GM12878 (cell line): ENCODE measurements at regions not wholly inside any gene's neighbourhood (a gene's known extent, or its start where the extent isn't known, plus 50 kb on each side); places are given as distances from the start of the nearest gene placed in this dataset.
A peak's percentile ranks its signal among the peaks of the same experiment; 100 is the strongest.

ENCODE experiments used
- EED ChIP-seq: sonication (generic); IDR thresholded peaks from 2 replicates; pipeline ENCODE4 v1.6.1; 2016; ENCODE audit warnings: antibody characterized with exemption, low read depth
- POLR2AphosphoS2 ChIP-seq: IDR thresholded peaks from 2 replicates; pipeline ENCODE4 v1.6.1; 2011; ENCODE audit warnings: low read depth, mild to moderate bottlenecking, low read length, improper control_type of control experiment, moderate library complexity
- TF ChIP-seq, protein P1 (sequence below): fragments of 450-650 bp; IDR thresholded peaks from 2 replicates; pipeline ENCODE4 v1.6.1; 2017; ENCODE audit warnings: mild to moderate bottlenecking, moderate library complexity
- TF ChIP-seq, protein P2 (sequence below): fragments of 450-650 bp; IDR thresholded peaks from 2 replicates; pipeline ENCODE4 v1.6.1; 2016; ENCODE audit warnings: mild to moderate bottlenecking

DNA sequence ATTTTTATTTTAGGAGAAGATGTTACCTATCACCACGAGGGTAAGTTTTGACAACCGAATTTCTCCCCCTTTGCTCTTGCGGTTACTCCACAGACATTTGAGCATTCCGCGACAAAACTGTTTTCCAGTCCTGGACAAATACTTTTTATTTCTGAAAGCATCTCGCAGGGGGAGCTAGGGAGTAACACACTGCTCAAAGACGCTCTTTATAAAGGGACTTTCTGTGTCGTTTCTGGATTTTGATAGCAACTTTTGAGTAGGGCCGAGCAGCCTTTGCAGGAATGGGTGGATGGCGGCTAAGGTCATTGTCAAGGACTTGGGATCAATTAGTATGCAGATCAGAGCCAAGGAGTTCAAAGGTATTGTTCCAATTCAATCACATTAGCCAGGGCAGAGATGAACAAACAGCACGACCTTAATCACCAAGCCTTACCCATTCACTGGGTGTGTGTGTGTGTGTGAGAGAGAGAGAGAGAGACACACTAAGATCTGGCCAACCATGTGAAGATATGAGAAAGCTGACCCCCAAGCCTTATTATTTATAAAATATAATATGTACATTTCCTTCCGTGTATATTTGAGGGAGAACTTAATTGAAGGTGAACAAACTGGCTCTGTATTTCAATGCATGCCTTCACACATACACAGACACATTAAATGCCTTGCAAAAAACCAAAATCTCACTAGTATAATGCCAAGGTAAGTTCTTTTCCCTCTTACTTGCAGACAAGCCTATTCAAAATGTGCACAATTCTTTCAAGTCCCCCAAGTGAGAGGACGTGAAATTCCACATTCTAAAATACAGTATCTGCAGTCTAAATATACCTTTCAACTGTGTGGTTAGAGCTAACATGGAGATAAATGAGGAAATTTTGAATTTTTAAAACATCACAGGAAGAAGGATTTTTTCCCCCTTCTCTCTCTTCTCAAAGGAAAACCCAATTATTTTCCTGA is 613.8 kb downstream of the VRK1 start (continued):
- TF ChIP-seq, protein P1, sequence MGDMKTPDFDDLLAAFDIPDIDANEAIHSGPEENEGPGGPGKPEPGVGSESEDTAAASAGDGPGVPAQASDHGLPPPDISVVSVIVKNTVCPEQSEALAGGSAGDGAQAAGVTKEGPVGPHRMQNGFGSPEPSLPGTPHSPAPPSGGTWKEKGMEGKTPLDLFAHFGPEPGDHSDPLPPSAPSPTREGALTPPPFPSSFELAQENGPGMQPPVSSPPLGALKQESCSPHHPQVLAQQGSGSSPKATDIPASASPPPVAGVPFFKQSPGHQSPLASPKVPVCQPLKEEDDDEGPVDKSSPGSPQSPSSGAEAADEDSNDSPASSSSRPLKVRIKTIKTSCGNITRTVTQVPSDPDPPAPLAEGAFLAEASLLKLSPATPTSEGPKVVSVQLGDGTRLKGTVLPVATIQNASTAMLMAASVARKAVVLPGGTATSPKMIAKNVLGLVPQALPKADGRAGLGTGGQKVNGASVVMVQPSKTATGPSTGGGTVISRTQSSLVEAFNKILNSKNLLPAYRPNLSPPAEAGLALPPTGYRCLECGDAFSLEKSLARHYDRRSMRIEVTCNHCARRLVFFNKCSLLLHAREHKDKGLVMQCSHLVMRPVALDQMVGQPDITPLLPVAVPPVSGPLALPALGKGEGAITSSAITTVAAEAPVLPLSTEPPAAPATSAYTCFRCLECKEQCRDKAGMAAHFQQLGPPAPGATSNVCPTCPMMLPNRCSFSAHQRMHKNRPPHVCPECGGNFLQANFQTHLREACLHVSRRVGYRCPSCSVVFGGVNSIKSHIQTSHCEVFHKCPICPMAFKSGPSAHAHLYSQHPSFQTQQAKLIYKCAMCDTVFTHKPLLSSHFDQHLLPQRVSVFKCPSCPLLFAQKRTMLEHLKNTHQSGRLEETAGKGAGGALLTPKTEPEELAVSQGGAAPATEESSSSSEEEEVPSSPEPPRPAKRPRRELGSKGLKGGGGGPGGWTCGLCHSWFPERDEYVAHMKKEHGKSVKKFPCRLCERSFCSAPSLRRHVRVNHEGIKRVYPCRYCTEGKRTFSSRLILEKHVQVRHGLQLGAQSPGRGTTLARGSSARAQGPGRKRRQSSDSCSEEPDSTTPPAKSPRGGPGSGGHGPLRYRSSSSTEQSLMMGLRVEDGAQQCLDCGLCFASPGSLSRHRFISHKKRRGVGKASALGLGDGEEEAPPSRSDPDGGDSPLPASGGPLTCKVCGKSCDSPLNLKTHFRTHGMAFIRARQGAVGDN, result peak; percentile 51; the same call in 1 of the 2 replicates
- TF ChIP-seq, protein P2, sequence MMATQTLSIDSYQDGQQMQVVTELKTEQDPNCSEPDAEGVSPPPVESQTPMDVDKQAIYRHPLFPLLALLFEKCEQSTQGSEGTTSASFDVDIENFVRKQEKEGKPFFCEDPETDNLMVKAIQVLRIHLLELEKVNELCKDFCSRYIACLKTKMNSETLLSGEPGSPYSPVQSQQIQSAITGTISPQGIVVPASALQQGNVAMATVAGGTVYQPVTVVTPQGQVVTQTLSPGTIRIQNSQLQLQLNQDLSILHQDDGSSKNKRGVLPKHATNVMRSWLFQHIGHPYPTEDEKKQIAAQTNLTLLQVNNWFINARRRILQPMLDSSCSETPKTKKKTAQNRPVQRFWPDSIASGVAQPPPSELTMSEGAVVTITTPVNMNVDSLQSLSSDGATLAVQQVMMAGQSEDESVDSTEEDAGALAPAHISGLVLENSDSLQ, result no peak
- TF ChIP-seq EED, result peak; percentile 40; the same call in 1 of the 2 replicates
- no peak for TF ChIP-seq POLR2AphosphoS2
